H1 (cell line): ENCODE measurements at regions not wholly inside any gene's neighbourhood (a gene's known extent, or its start where the extent isn't known, plus 50 kb on each side); places are given as distances from the start of the nearest gene placed in this dataset.

ENCODE experiments used
- CTCF ChIA-PET: fragments of 300-600 bp; sonication (Branson Sonifier 250); formaldehyde crosslinking; loops from one replicate; lab custom pipeline; 2021; ENCODE audit not compliant: partially characterized antibody; lab: Charles Lee
- POLR2A ChIA-PET: fragments of 300-600 bp; sonication (Branson Sonifier 250); formaldehyde crosslinking; loops from one replicate; lab custom pipeline; 2021; ENCODE audit warnings: inconsistent platforms; ENCODE audit not compliant: partially characterized antibody; lab: Charles Lee
- DNase-seq, 2 experiments: peaks; one replicate each; pipeline versions ENCODE4 v3.0.0 to v3.0.0-alpha.2; 2010 to 2022; ENCODE audit warnings: low spot score in 2 of 2, low read depth in 1 of 2, mixed read lengths in 1 of 2
- FAIRE-seq: peaks from 2 replicates; lab custom pipeline; 2011; peaks lifted over from hg19 to GRCh38; lab: Jason Lieb, UNC
- H2AFZ ChIP-seq: 2 replicates; pipeline ENCODE4 v1.8.1; 2012; ENCODE audit warnings: low read length, inconsistent platforms
- H2AK5ac ChIP-seq: 2 replicates; pipeline ENCODE4 v1.6.1; 2013; ENCODE audit warnings: low read depth, low read length
- H2BK120ac ChIP-seq: replicated peaks from 2 replicates; pipeline ENCODE3; 2013; ENCODE audit warnings: low read depth, low read length, inconsistent platforms
- H2BK12ac ChIP-seq: 2 replicates; pipeline ENCODE4 v1.6.1; 2013; ENCODE audit warnings: low read depth, low read length
- H2BK15ac ChIP-seq: 2 replicates; pipeline ENCODE4 v1.6.1; 2013; ENCODE audit warnings: low read length
- H2BK20ac ChIP-seq: 2 replicates; pipeline ENCODE4 v1.6.1; 2013; ENCODE audit warnings: low read length
- H2BK5ac ChIP-seq: 2 replicates; pipeline ENCODE4 v1.6.1; 2013; ENCODE audit warnings: low read depth, low read length
- H3K14ac ChIP-seq: 2 replicates; pipeline ENCODE4 v1.6.1; 2013; ENCODE audit warnings: inconsistent platforms; ENCODE audit not compliant: insufficient read length
- H3K18ac ChIP-seq: 2 replicates; pipeline ENCODE4 v1.6.1; 2013; ENCODE audit warnings: low read length; ENCODE audit errors: extremely low read depth
- H3K23ac ChIP-seq: 2 replicates; pipeline ENCODE4 v1.6.1; 2013; ENCODE audit warnings: inconsistent platforms; ENCODE audit not compliant: insufficient read length
- H3K23me2 ChIP-seq: 2 replicates; pipeline ENCODE4 v1.6.1; 2013; ENCODE audit warnings: low read depth, low read length
- H3K27ac ChIP-seq: 2 replicates; pipeline ENCODE4 v1.6.1; 2011; ENCODE audit warnings: low read depth, low read length, inconsistent platforms
- H3K27me3 ChIP-seq, 4 experiments: replicated peaks in 1 of 4; 1 replicate in 1 of 4; 2 replicates in 3 of 4; pipeline versions ENCODE4 v1.6.1 to v1.8.1; 2011 to 2013; ENCODE audit warnings: low read length in 3 of 4, mild to moderate bottlenecking in 3 of 4, inconsistent platforms in 2 of 4, mixed read lengths in 2 of 4, moderate library complexity in 1 of 4; ENCODE audit not compliant: control insufficient read depth in 3 of 4, insufficient read depth in 3 of 4; ENCODE audit errors: extremely low read depth in 1 of 4
- H3K36me3 ChIP-seq, 4 experiments: 2 replicates each; pipeline versions ENCODE4 v1.6.1 to v1.8.1; 2011 to 2013; ENCODE audit warnings: mild to moderate bottlenecking in 4 of 4, low read length in 3 of 4, moderate library complexity in 2 of 4, control low read depth in 1 of 4, inconsistent platforms in 1 of 4; ENCODE audit not compliant: insufficient read depth in 4 of 4, control insufficient read depth in 2 of 4
- H3K4ac ChIP-seq: replicated peaks from 2 replicates; pipeline ENCODE3; 2013; ENCODE audit warnings: low read length, low read depth, mixed read lengths, inconsistent platforms; ENCODE audit not compliant: insufficient read length
- H3K4me1 ChIP-seq, 4 experiments: replicated peaks in 1 of 4; 1 replicate in 1 of 4; 2 replicates in 3 of 4; pipeline versions ENCODE4 v1.6.1 to v1.8.1; 2011 to 2013; ENCODE audit warnings: low read length in 3 of 4, inconsistent platforms in 2 of 4, mixed read lengths in 1 of 4; ENCODE audit not compliant: insufficient read depth in 4 of 4, control insufficient read depth in 3 of 4
- H3K4me2 ChIP-seq, 2 experiments: 2 replicates each; pipeline versions ENCODE4 v1.6.1 to v1.8.1; 2011 to 2013; ENCODE audit warnings: low read depth in 2 of 2, low read length in 2 of 2, control low read depth in 1 of 2, inconsistent platforms in 1 of 2, mild to moderate bottlenecking in 1 of 2; ENCODE audit not compliant: insufficient read depth in 1 of 2
- H3K4me3 ChIP-seq, 4 experiments: fragments of 200-600, 300-600 bp in 1 of 4; sonication (generic), shearing (Covaris generic), sonication (Bioruptor Twin) in 1 of 4; 2 replicates each; pipeline versions ENCODE4 v1.5.1 to v1.8.1; 2011 to 2016; ENCODE audit warnings: low read length in 4 of 4, low read depth in 3 of 4, control low read depth in 2 of 4, inconsistent platforms in 2 of 4, mild to moderate bottlenecking in 2 of 4, mixed read lengths in 1 of 4, moderate library complexity in 1 of 4; ENCODE audit not compliant: insufficient read depth in 2 of 4; ENCODE audit errors: extremely low read depth in 1 of 4
- H3K56ac ChIP-seq: replicated peaks from 2 replicates; pipeline ENCODE3; 2013; ENCODE audit warnings: low read depth, mild to moderate bottlenecking, mixed read lengths, low read length, inconsistent platforms; ENCODE audit not compliant: insufficient read length
- H3K79me1 ChIP-seq: 2 replicates; pipeline ENCODE4 v1.6.1; 2013; ENCODE audit warnings: low read depth, low read length, control low read depth
- H3K79me2 ChIP-seq, 2 experiments: 2 replicates each; pipeline versions ENCODE4 v1.6.1 to v1.8.1; 2012 to 2013; ENCODE audit warnings: low read length in 2 of 2, mild to moderate bottlenecking in 2 of 2, inconsistent platforms in 1 of 2; ENCODE audit not compliant: insufficient read depth in 2 of 2, control insufficient read depth in 1 of 2
- H3K9ac ChIP-seq, 4 experiments: replicated peaks in 1 of 4; 1 replicate in 1 of 4; 2 replicates in 3 of 4; pipeline versions ENCODE4 v1.6.1 to v1.8.1; 2011 to 2013; ENCODE audit warnings: low read depth in 3 of 4, low read length in 3 of 4, control low read depth in 2 of 4, mild to moderate bottlenecking in 2 of 4, moderate library complexity in 2 of 4, inconsistent platforms in 1 of 4; ENCODE audit errors: extremely low read depth in 1 of 4
- H3K9me3 ChIP-seq, 2 experiments: 2 replicates each; pipeline versions ENCODE4 v1.6.1 to v1.8.1; 2012 to 2013; ENCODE audit warnings: mild to moderate bottlenecking in 2 of 2, moderate library complexity in 2 of 2, control low read depth in 1 of 2, inconsistent platforms in 1 of 2, low read depth in 1 of 2, low read length in 1 of 2, mixed read lengths in 1 of 2; ENCODE audit not compliant: insufficient read depth in 2 of 2
- H4K20me1 ChIP-seq, 2 experiments: replicated peaks in 1 of 2; 2 replicates each; pipeline versions ENCODE3 to v1.8.1; 2011 to 2013; ENCODE audit warnings: inconsistent platforms in 2 of 2, low read length in 2 of 2, mild to moderate bottlenecking in 1 of 2; ENCODE audit not compliant: insufficient read depth in 2 of 2, control insufficient read depth in 1 of 2
- H4K5ac ChIP-seq: 2 replicates; pipeline ENCODE4 v1.6.1; 2013; ENCODE audit warnings: low read length, low read depth, mixed read lengths, inconsistent platforms; ENCODE audit not compliant: insufficient read length
- H4K8ac ChIP-seq: 2 replicates; pipeline ENCODE4 v1.8.0; 2013; ENCODE audit warnings: mild to moderate bottlenecking, moderate library complexity, low read length, inconsistent platforms; ENCODE audit not compliant: insufficient read depth; ENCODE audit errors: extremely low read depth
- H4K91ac ChIP-seq: replicated peaks from 2 replicates; pipeline ENCODE3; 2013; ENCODE audit warnings: low read length, mixed read lengths, inconsistent platforms; ENCODE audit not compliant: insufficient read length
- ASH2L ChIP-seq: fragments of 200-600, 300-600 bp; sonication (generic); IDR thresholded peaks from one replicate; pipeline ENCODE4 v1.7.1; 2017; ENCODE audit warnings: low read length
- CBX5 ChIP-seq: fragments of 300-800, 300-1000 bp; sonication (generic); IDR thresholded peaks from 2 replicates; pipeline ENCODE4 v1.7.1; 2016; ENCODE audit warnings: antibody characterized with exemption, low read length, low read depth
- E2F6 ChIP-seq: IDR thresholded peaks from 2 replicates; pipeline ENCODE4 v1.6.1; 2012; ENCODE audit warnings: inconsistent platforms
- EP300 ChIP-seq, 2 experiments: IDR thresholded peaks; 1 replicate in 1 of 2; 2 replicates in 1 of 2; pipeline ENCODE4 v1.6.1; 2011 to 2012; ENCODE audit warnings: low read depth in 2 of 2, low read length in 2 of 2, mild to moderate bottlenecking in 2 of 2, borderline replicate concordance in 1 of 2, inconsistent platforms in 1 of 2, moderate library complexity in 1 of 2
- EZH2 ChIP-seq: fragments of 200-600 bp; sonication (generic); IDR thresholded peaks from 2 replicates; pipeline ENCODE4 v1.7.1; 2012; ENCODE audit warnings: low read depth, mild to moderate bottlenecking, moderate library complexity, low read length, inconsistent platforms; ENCODE audit not compliant: severe bottlenecking
- JUND ChIP-seq: IDR thresholded peaks from 2 replicates; pipeline ENCODE4 v1.6.1; 2011; ENCODE audit warnings: mild to moderate bottlenecking, improper control_type of control experiment, low read length
- KDM1A ChIP-seq: fragments of 200-600, 300-600 bp; sonication (generic); IDR thresholded peaks from 2 replicates; pipeline ENCODE4 v1.7.1; 2016; ENCODE audit warnings: mild to moderate bottlenecking, low read length, borderline replicate concordance
- KDM4A ChIP-seq: IDR thresholded peaks from one replicate; pipeline ENCODE4 v1.7.1; 2012; ENCODE audit warnings: low read depth, mild to moderate bottlenecking, moderate library complexity, low read length, inconsistent platforms; ENCODE audit not compliant: severe bottlenecking
- RFX5 ChIP-seq: IDR thresholded peaks from 2 replicates; pipeline ENCODE4 v1.6.1; 2011; ENCODE audit warnings: low read depth, low read length, improper control_type of control experiment, borderline replicate concordance
- SAP30 ChIP-seq: fragments of 300-600 bp; sonication (generic); IDR thresholded peaks from 2 replicates; pipeline ENCODE4 v1.7.1; 2012; ENCODE audit warnings: low read length, moderate library complexity, mild to moderate bottlenecking, inconsistent platforms; ENCODE audit not compliant: insufficient read depth, insufficient replicate concordance
- SIX5 ChIP-seq: IDR thresholded peaks from 2 replicates; pipeline ENCODE4 v1.6.1; 2011; ENCODE audit warnings: mild to moderate bottlenecking, low read depth, low read length
- SP1 ChIP-seq: IDR thresholded peaks from 2 replicates; pipeline ENCODE4 v1.6.1; 2011; ENCODE audit warnings: low read depth, low read length
- SP4 ChIP-seq: IDR thresholded peaks from 2 replicates; pipeline ENCODE4 v1.6.1; 2012; ENCODE audit warnings: low read length, inconsistent platforms
- TCF12 ChIP-seq: IDR thresholded peaks from 2 replicates; pipeline ENCODE4 v1.6.1; 2011; ENCODE audit warnings: low read depth, mild to moderate bottlenecking, low read length
- TEAD4 ChIP-seq: IDR thresholded peaks from 2 replicates; pipeline ENCODE4 v1.6.1; 2012; ENCODE audit warnings: low read depth, low read length, inconsistent platforms, mixed read lengths
- WGBS, 2 experiments: shearing (Covaris generic) in 1 of 2; methylation state at CpG; one replicate each; pipeline versions ENCODE4 v1.1.6 to v1.1.7; 2013 to 2015; ENCODE audit warnings: low lambda C conversion rate in 2 of 2, mixed read lengths in 2 of 2, inconsistent platforms in 1 of 2, low coverage in 1 of 2, missing lambda C conversion rate in 1 of 2; ENCODE audit not compliant: insufficient replicate concordance in 2 of 2, insufficient coverage in 1 of 2, insufficient read length in 1 of 2; ENCODE audit errors: extremely low coverage in 1 of 2, missing lambda C conversion rate in 1 of 2; 5-methylcytosine and 5-hydroxymethylcytosine counted together

- H3K4me2 ChIP-seq, result no peak overlapping the region
- no peak overlapping the region for H2AFZ ChIP-seq
- H3K9ac ChIP-seq, result no peak overlapping the region
- no peaks in the 10 kb centered on the region for H3K79me1 ChIP-seq
- H2BK5ac ChIP-seq, result no peak overlapping the region
- ChIA-PET CTCF (interaction anchor here (0.6 to 9.2 kb wide), 16 partner anchors 9 to 473 kb away, joined by 3 to 84 read pairs (median 4); no protein-coding TSS in a partner anchor), POLR2A (interaction anchor here (0.6 kb wide), 1 partner anchor 37 kb away, joined by 3 read pairs; no protein-coding TSS in a partner anchor)
- H2AK5ac ChIP-seq, result no peak overlapping the region
- no peak overlapping the region for H3K4me3 ChIP-seq
- no peak overlapping the region for H3K14ac ChIP-seq
- no peak overlapping the region for H4K91ac ChIP-seq
- no peak overlapping the region for H2BK20ac ChIP-seq
- no peak for DNase-seq
- no peak overlapping the region for H4K5ac ChIP-seq
- H3K79me2 ChIP-seq, result no peaks in the 10 kb centered on the region
- no peaks in the 10 kb centered on the region; a peak in 1 of 7 replicates for H3K27me3 ChIP-seq
- H2BK15ac ChIP-seq, result no peak overlapping the region
- H4K8ac ChIP-seq, result no peak overlapping the region
- H3K56ac ChIP-seq, result no peak overlapping the region
- no peak overlapping the region for H3K4ac ChIP-seq
- no peak overlapping the region for H2BK12ac ChIP-seq
- H3K18ac ChIP-seq, result no peak overlapping the region
- no peak overlapping the region for H3K23ac ChIP-seq
- no peaks in the 10 kb centered on the region for H3K36me3 ChIP-seq
- H3K4me1 ChIP-seq, result peaks cover 0 to 1% (median 0%) of the 10 kb centered on the region in 4 experiments; a peak in 1 of 7 replicates
- peaks cover 0 to 3% of the 10 kb centered on the region in 2 experiments for H4K20me1 ChIP-seq
- FAIRE-seq, result no peak
- 85% methylated on average over 8 of the region's 8 CpGs; no CpG with 5 or more reads in 1 of the 2 experiments for WGBS, 2 experiments
- H3K27ac ChIP-seq, result no peak overlapping the region
- no peak overlapping the region for H2BK120ac ChIP-seq
- H3K23me2 ChIP-seq, result no peaks in the 10 kb centered on the region
- no peaks in the 10 kb centered on the region for H3K9me3 ChIP-seq
- TF ChIP-seq E2F6, result no peak
- TF ChIP-seq SIX5, result no peak
- no peak for TF ChIP-seq RFX5
- TF ChIP-seq ASH2L, result no peak
- TF ChIP-seq CBX5, result no peak
- TF ChIP-seq EZH2, result no peak
- TF ChIP-seq SP1, result no peak
- no peak for TF ChIP-seq SP4
- no peak for TF ChIP-seq SAP30
- no peak for TF ChIP-seq KDM1A
- no peak for TF ChIP-seq KDM4A
- no peak for TF ChIP-seq TCF12
- TF ChIP-seq EP300 (IDR thresholded peaks at IDR 0.05; ENCODE audit: borderline replicate concordance in 1 of 2, low read depth in 2 of 2, low read length in 2 of 2), result no peak
- TF ChIP-seq JUND, result no peak
- no peak for TF ChIP-seq TEAD4
These were observed 146.6 kb downstream of the IRF8 start for GRCh38 chr16:86045591-86045971.
